Activated CD4-positive, alpha-beta T cell treated with anti-CD3 and anti-CD28 coated beads for 36 hours (primary cell): ENCODE measurements at regions not wholly inside any gene's neighbourhood (a gene's known extent, or its start where the extent isn't known, plus 50 kb on each side); places are given as distances from the start of the nearest gene placed in this dataset.

Experiments used
- ATAC-seq: fragments of 200-7000 bp; cut with Tn5 transposase; one replicate; pipeline ENCODE4 v1.10.0; 2021; ENCODE audit warnings: mild to moderate bottlenecking, moderate library complexity
- CTCF ChIA-PET: fragments of 350-600 bp; sonication (Branson Sonifier 250); formaldehyde crosslinking; loops from one replicate; lab custom pipeline; 2021; ENCODE audit warnings: antibody characterized with exemption; lab: Charles Lee
- POLR2A ChIA-PET: fragments of 350-600 bp; sonication (Branson Sonifier 250); formaldehyde crosslinking; loops from one replicate; lab custom pipeline; 2021; ENCODE audit warnings: antibody characterized with exemption, inconsistent platforms; lab: Charles Lee
- DNase-seq: peaks from one replicate; pipeline ENCODE4 v3.0.0-alpha.2; 2020
- H3K27ac Mint-ChIP-seq: one replicate; pipeline ENCODE4 v1.8.0; 2021; ENCODE audit warnings: mixed read lengths
- H3K27me3 Mint-ChIP-seq: one replicate; pipeline ENCODE4 v1.8.0; 2021; ENCODE audit warnings: mixed read lengths
- H3K36me3 Mint-ChIP-seq: one replicate; pipeline ENCODE4 v1.8.0; 2021; ENCODE audit warnings: low read depth, mixed read lengths
- H3K4me1 Mint-ChIP-seq: one replicate; pipeline ENCODE4 v1.8.0; 2021; ENCODE audit warnings: mixed read lengths
- H3K4me3 Mint-ChIP-seq: one replicate; pipeline ENCODE4 v1.8.0; 2021; ENCODE audit warnings: mild to moderate bottlenecking, moderate library complexity, mixed read lengths
- H3K9me3 Mint-ChIP-seq: one replicate; pipeline ENCODE4 v1.8.0; 2021; ENCODE audit warnings: low read depth, mixed read lengths
- intact Hi-C, 2 experiments: fragments of 100-400 bp; cut with DNase I in 1 of 2; cut with micrococcal nuclease in 1 of 2; formaldehyde crosslinking; loops; one replicate each; pipeline versions ENCODE4 v1.14.2 to v1.15.1; 2022 to 2024; cut with DNase I, micrococcal nuclease

DNA sequence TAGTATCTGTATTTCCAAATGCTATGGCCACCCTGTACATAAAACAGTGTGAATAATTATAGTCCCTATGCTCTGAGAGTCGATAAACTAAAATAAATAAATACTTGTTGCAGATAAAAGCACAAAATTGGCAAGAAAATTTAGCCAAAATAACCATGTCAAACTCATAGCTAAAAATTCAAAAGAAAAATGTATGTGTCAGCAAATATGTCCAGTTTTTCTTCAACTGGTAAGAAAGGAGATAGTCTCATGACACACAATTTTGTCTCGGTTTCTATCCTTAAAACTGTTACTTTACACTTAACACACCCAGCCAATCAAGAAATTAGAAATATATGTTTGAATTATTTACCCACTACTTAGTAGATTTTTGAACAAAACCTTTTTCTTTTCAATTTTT lies 145.6 kb upstream of the FSCB start:
- Mint-ChIP-seq H3K36me3 (no peaks in the 10 kb centered on the region), H3K9me3 (no peaks in the 10 kb centered on the region), H3K27ac (no peak overlapping the region), H3K4me1 (no peaks in the 10 kb centered on the region), H3K4me3 (no peak overlapping the region), H3K27me3 (no peaks in the 10 kb centered on the region)
- no peak for DNase-seq
- ChIA-PET CTCF (no interaction called here), POLR2A (no interaction called here)
- ATAC-seq: no peak
- intact Hi-C loops: no loop called here

DNA sequence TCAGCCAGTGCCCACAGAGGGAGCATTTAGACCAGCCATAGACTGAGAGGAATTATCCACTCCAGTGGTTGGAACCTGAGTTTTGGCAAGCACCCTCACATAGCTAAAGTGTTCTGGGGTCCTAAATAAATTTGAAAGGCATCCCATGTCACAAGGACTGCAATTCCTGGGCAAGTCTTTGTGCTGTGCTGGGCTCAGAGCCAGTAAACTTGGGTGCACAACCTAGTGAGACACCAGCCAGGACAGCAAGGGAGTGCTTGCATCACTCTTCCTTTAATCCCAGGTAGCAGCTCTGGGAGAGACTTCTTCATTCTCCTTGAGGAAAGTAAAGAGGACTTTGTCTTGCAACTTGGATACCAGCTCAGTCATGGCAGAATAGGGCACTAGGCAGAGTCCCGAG lies 142.0 kb upstream of the FSCB start:
- Mint-ChIP-seq H3K4me3 (no peak overlapping the region), H3K27me3 (no peaks in the 10 kb centered on the region), H3K27ac (no peak overlapping the region), H3K4me1 (no peaks in the 10 kb centered on the region), H3K36me3 (no peaks in the 10 kb centered on the region), H3K9me3 (no peaks in the 10 kb centered on the region)
- ATAC-seq (no peak), DNase-seq (no peak)
- intact Hi-C loops: no loop called here
- CTCF ChIA-PET: interaction anchor here (0.7 kb wide), 1 partner anchor 16 kb away, joined by 3 read pairs; no protein-coding TSS in a partner anchor
- POLR2A ChIA-PET: no interaction called here

DNA sequence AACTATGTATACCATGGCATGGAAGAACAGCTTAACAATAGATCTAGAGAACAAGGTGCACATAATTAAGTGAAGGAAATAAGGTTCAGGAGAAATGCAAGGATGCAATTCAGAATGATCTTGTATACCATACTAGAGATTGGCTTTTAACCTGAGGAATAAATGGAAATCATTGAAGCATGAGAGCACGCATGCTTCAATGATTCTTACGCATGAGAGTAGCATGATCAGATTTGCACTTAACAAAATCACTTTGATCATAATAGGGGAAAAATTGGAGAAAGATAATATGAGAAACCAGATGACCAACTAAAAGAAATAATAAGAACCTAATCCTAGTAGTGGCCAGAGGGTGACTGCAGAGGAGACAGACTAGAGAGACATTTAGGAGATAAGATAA lies 133.3 kb upstream of the FSCB start:
- ATAC-seq (no peak), DNase-seq (no peak)
- Mint-ChIP-seq H3K4me3 (no peak overlapping the region), H3K4me1 (no peaks in the 10 kb centered on the region), H3K27ac (no peak overlapping the region), H3K9me3 (no peaks in the 10 kb centered on the region), H3K36me3 (no peaks in the 10 kb centered on the region), H3K27me3 (no peaks in the 10 kb centered on the region)
- CTCF ChIA-PET: no interaction called here
- intact Hi-C loops: no loop called here
- POLR2A ChIA-PET: no interaction called here

DNA sequence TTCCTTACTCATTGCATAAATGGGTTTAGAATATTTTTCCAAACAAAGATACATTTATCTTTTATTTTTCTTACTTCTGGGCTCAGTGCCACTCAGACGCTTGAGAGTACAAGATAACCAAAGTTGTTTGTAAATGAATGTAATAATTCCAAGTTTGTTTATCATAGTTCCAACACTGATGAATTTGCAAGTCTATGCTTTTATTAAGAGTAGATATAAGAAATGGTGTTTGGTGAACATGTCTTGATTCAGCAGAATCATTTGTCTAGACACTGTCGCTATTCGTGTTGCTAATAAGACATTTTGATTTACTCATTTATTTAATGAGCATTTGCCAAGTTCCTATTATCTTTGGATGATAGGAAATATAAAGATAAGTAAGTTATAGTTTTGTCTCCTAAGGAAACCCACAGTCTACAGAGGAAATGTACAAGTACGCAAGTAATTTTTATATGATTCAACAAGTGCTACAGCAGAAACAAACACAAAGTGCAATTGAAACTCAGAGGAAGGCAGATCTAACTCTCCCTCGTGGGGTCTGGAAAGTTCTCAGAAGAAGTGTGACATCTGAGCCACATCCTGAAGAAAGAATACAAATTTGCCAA lies 132.8 kb upstream of the FSCB start:
- H3K4me3 Mint-ChIP-seq: no peak overlapping the region
- H3K36me3 Mint-ChIP-seq: no peaks in the 10 kb centered on the region
- H3K27me3 Mint-ChIP-seq: no peaks in the 10 kb centered on the region
- no peak overlapping the region for H3K27ac Mint-ChIP-seq
- DNase-seq: no peak
- intact Hi-C loops: no loop called here
- POLR2A ChIA-PET: no interaction called here
- ATAC-seq: no peak
- no peaks in the 10 kb centered on the region for H3K4me1 Mint-ChIP-seq
- CTCF ChIA-PET: no interaction called here
- no peaks in the 10 kb centered on the region for H3K9me3 Mint-ChIP-seq

DNA sequence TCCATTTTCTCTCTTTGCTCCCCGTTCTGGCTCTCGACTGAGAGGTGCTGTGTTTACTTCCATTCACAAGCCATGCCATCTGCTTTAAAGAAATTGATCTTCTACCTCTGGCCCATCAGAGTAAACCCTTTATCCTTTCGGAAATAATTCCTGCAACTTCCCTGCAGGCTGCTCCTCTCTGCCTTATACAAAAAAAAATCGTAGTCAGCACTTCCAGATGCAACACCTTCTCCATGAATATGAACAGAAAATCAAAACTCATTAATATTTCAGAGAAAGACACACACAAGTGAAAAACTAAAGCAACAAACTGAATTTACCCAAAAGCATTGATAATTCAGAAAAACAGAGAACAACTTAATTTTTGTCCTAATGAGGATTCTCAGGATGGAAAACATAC lies 127.6 kb upstream of the FSCB start:
- intact Hi-C loops: no loop called here
- ChIA-PET CTCF (no interaction called here), POLR2A (no interaction called here)

DNA sequence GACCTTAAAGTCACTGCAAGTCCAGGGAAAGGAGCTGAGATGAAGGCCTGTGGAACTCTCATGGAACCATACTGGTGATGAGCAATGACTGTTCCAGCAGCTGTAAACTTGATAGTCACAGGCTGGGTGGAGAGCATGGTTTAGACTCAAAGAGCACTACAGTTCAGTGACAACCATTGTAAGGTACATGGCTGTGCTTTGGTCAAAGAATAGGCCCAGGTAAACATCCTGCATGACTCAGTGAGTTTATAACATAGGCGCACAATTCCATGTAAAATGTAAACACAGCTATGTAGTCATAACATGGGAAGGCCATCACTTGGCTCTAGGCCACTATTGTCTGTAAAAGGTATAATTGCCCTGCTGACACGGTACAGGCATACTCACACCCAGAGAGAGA lies 119.3 kb upstream of the FSCB start:
- peaks cover 3% of the 10 kb centered on the region for H3K27me3 Mint-ChIP-seq
- ChIA-PET CTCF (no interaction called here), POLR2A (no interaction called here)
- ATAC-seq: no peak
- no peak overlapping the region for H3K27ac Mint-ChIP-seq
- no peak for DNase-seq
- no peaks in the 10 kb centered on the region for H3K4me1 Mint-ChIP-seq
- H3K9me3 Mint-ChIP-seq: peaks cover under 1% of the 10 kb centered on the region
- H3K4me3 Mint-ChIP-seq: no peak overlapping the region
- intact Hi-C loops: no loop called here
- no peaks in the 10 kb centered on the region for H3K36me3 Mint-ChIP-seq

More for the DNA sequence above, 127.6 kb upstream of the FSCB start:
- Mint-ChIP-seq H3K27ac (no peak overlapping the region), H3K36me3 (no peaks in the 10 kb centered on the region), H3K4me1 (no peaks in the 10 kb centered on the region), H3K9me3 (peaks cover 4% of the 10 kb centered on the region), H3K4me3 (no peak overlapping the region), H3K27me3 (no peaks in the 10 kb centered on the region)
- ATAC-seq: no peak
- no peak for DNase-seq

DNA sequence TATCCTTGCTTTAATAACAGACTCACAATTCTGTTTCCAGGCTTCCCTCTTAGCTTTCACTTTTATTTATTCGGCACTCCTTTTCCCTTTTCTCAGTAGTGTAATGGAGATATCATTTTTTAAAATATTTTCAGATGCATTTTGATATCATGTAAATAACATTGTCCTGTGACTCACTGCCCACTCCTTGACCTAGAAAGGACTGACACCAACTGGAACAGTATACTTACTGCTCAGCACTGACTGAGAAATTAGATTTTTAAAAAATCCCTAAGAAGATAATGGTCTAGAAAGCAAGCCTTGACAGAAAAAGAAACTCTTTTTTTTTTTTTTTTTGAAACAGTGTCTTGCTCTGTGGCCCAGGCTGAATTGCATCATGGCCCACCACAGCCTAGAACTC lies 118.0 kb upstream of the FSCB start:
- no peaks in the 10 kb centered on the region for H3K36me3 Mint-ChIP-seq
- H3K27me3 Mint-ChIP-seq: peaks cover 3% of the 10 kb centered on the region
- no peaks in the 10 kb centered on the region for H3K4me1 Mint-ChIP-seq
- intact Hi-C loops: no loop called here
- ChIA-PET POLR2A (no interaction called here), CTCF (interaction anchor here (0.6 kb wide), 1 partner anchor 644 kb away, joined by 3 read pairs; no protein-coding TSS in a partner anchor)
- H3K9me3 Mint-ChIP-seq: no peaks in the 10 kb centered on the region
- no peak overlapping the region for H3K27ac Mint-ChIP-seq
- H3K4me3 Mint-ChIP-seq: no peak overlapping the region
- no peak for DNase-seq
- no peak for ATAC-seq

DNA sequence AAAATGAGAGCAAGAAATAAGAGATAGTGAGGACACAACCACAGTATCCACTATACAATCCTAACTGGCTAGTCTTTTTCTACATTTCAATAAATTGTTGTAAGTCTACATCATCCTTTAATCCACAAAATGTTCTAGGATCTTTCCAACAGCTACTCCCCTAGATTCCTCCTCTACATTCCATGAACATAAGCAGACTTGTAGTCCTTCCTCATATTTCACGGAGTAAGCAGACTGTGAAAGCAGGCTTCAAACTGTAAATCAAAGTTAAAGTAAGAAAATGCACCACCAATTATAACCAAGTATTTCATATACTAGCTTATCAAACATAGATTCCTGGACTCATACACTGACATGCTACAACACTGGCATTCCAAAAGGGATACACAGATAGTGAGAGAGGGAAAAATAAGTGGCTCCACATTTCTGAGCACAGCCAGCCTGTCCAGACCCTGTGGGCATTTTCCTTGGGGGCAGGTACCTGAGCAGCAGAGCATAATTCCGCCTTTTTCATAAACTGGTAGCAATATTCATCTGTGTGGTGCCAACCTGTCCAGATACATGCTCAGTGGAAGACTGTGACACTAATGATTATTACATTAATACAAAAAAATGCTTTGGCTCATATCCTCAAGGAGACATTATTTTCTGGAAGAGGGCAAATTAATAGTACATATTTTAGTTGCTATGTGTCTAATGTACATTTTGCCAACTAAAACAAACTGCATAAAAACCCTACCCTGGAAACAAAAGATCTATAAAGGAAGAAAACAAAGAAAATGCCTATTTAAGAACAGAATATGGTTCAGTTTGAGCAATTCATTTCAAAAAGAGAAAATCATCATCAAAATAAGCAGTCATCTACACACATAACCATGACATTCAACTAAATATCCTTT lies 113.3 kb upstream of the FSCB start:
- no peaks in the 10 kb centered on the region for H3K36me3 Mint-ChIP-seq
- no peaks in the 10 kb centered on the region for H3K9me3 Mint-ChIP-seq
- no peak for ATAC-seq
- no peak for DNase-seq
- H3K4me3 Mint-ChIP-seq: no peak overlapping the region
- no peaks in the 10 kb centered on the region for H3K4me1 Mint-ChIP-seq
- H3K27ac Mint-ChIP-seq: no peak overlapping the region
- POLR2A ChIA-PET: no interaction called here
- CTCF ChIA-PET: no interaction called here
- peaks cover 3% of the 10 kb centered on the region for H3K27me3 Mint-ChIP-seq
- intact Hi-C loops: no loop called here

DNA sequence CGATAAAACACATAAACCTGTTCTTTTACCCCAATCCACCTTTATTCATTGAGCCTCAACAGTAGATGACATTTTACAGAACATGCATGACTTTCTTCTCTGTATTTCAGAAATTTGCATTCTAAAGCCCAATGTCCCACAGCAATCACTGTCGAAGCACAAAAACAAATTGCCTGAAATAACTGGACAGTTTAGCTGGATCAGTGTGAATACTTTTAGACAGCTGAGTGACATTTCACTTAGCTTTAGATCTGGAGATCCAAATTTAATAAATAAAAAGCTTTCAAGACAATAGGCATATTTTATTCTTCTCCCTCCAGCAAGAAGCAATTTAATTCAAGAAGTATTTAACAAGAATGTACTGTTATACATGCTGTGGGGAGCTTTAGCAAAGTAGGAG lies 109.1 kb upstream of the FSCB start:
- intact Hi-C loops: no loop called here
- no peaks in the 10 kb centered on the region for H3K4me1 Mint-ChIP-seq
- CTCF ChIA-PET: interaction anchor here (0.6 kb wide), 1 partner anchor 11 kb away, joined by 3 read pairs; no protein-coding TSS in a partner anchor
- H3K27me3 Mint-ChIP-seq: no peaks in the 10 kb centered on the region
- H3K27ac Mint-ChIP-seq: no peak overlapping the region
- no peak for DNase-seq
- no peaks in the 10 kb centered on the region for H3K36me3 Mint-ChIP-seq
- ATAC-seq: no peak
- no peak overlapping the region for H3K4me3 Mint-ChIP-seq
- POLR2A ChIA-PET: interaction anchor here (0.6 kb wide), 1 partner anchor 64 kb away, joined by 3 read pairs; no protein-coding TSS in a partner anchor
- no peaks in the 10 kb centered on the region for H3K9me3 Mint-ChIP-seq

DNA sequence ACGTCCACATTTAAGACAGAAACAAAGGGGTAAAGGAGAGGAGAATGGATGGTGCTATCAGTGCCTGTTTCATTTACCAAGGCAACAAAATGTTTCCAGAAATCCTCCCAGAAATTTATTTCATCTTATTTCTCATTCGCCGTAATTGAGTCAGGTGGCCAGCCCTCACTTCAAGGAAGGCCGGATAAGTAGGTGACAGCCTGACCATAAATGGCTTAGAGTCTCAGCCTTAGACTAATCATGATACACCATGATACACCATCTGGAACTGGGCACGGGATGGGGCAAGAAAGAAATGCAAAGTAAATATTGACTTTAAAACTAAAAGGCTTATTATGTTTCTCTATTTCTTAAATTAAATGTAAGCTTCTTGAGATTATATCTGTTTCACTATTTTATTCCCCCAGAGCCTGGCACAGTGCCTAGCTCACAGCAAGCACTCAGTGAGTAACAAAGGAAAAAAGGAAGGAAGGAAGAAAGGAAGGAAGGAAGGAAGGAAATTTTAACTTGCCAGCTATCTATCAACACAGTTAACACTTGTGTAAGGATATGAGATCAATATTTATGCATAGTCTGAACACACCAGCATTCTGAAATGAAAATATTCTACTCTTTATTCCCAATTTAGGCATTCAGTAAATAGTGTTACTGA lies 106.1 kb upstream of the FSCB start:
- DNase-seq: no peak
- no peaks in the 10 kb centered on the region for H3K36me3 Mint-ChIP-seq
- ChIA-PET POLR2A (no interaction called here), CTCF (interaction anchor here (0.6 kb wide), 1 partner anchor 44 kb away, joined by 4 read pairs; no protein-coding TSS in a partner anchor)
- no peaks in the 10 kb centered on the region for H3K27me3 Mint-ChIP-seq
- ATAC-seq: no peak
- H3K4me1 Mint-ChIP-seq: no peaks in the 10 kb centered on the region
- no peaks in the 10 kb centered on the region for H3K9me3 Mint-ChIP-seq
- no peak overlapping the region for H3K27ac Mint-ChIP-seq
- intact Hi-C loops: no loop called here
- H3K4me3 Mint-ChIP-seq: no peak overlapping the region

DNA sequence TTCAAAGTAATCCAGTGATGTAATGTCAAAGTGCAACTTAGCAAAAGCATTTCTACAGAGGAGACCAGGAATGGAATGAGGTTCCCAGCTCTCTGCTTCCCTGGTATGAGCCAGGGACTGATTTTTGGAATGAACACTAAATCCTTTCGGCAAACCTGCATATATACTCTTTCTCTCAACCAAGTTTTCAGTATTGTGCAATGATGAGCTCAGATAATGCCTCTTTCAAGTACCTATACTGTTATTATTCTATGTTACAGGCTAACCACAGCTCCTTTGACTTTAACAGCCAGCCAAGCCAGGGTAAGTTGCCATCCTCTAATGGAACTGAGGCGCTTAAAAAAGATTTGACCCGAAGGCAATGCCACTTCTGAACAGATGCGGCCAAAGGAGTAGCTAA lies 104.9 kb upstream of the FSCB start:
- ChIA-PET CTCF (no interaction called here), POLR2A (no interaction called here)
- Mint-ChIP-seq H3K27ac (no peak overlapping the region), H3K4me3 (no peak overlapping the region), H3K36me3 (no peaks in the 10 kb centered on the region), H3K27me3 (no peaks in the 10 kb centered on the region), H3K9me3 (no peaks in the 10 kb centered on the region), H3K4me1 (no peaks in the 10 kb centered on the region)
- no peak for DNase-seq
- no peak for ATAC-seq
- intact Hi-C loops: no loop called here
